ACC112 (cell line): ENCODE measurements at regions not wholly inside any gene's neighbourhood (a gene's known extent, or its start where the extent isn't known, plus 50 kb on each side); places are given as distances from the start of the nearest gene placed in this dataset.
A peak's percentile ranks its signal among the peaks of the same experiment; 100 is the strongest.
"Not testable (repeated sequence)": the region's sequence is repeated elsewhere in the genome, so short reads cannot be mapped to it uniquely, and the experiment has no call there.

Experiments
- H2AFZ ChIP-seq: fragments of 200-600 bp; sonication (generic); one replicate; pipeline ENCODE4 v1.6.0; 2017; ENCODE audit warnings: antibody characterized with exemption, low read length; ENCODE audit not compliant: unreplicated experiment
- H3K27ac ChIP-seq: fragments of 200-600 bp; sonication (generic); 2 replicates; pipeline ENCODE4 v1.5.1; 2014; ENCODE audit warnings: low read depth, mild to moderate bottlenecking, antibody characterized with exemption, low read length, moderate library complexity
- H3K27me3 ChIP-seq: fragments of 200-600 bp; sonication (generic); 2 replicates; pipeline ENCODE4 v1.6.1; 2014; ENCODE audit warnings: mild to moderate bottlenecking, antibody characterized with exemption, low read length, moderate library complexity, mixed read lengths; ENCODE audit not compliant: insufficient read depth
- H3K36me3 ChIP-seq: fragments of 200-600 bp; sonication (generic); 2 replicates; pipeline ENCODE4 v1.6.1; 2016; ENCODE audit warnings: mild to moderate bottlenecking, antibody characterized with exemption, low read length, moderate library complexity, mixed read lengths; ENCODE audit not compliant: insufficient read depth
- H3K4me1 ChIP-seq: fragments of 200-600 bp; sonication (generic); one replicate; pipeline ENCODE4 v1.6.1; 2016; ENCODE audit warnings: low read length, mixed read lengths; ENCODE audit not compliant: insufficient read depth, unreplicated experiment, control insufficient read depth
- H3K4me3 ChIP-seq: fragments of 200-600 bp; sonication (generic); 2 replicates; pipeline ENCODE4 v1.5.1; 2014; ENCODE audit warnings: mild to moderate bottlenecking, low read depth, low read length
- H3K79me2 ChIP-seq: fragments of 200-600 bp; sonication (generic); one replicate; pipeline ENCODE4 v1.6.0; 2016; ENCODE audit warnings: low read length; ENCODE audit not compliant: control insufficient read depth, unreplicated experiment, insufficient read depth

- not testable (repeated sequence) for H3K4me1 ChIP-seq, H3K4me3 ChIP-seq, H3K79me2 ChIP-seq, H3K27me3 ChIP-seq, H3K27ac ChIP-seq, H2AFZ ChIP-seq, H3K36me3 ChIP-seq
These were observed 78.7 kb downstream of the SOWAHC start for GRCh38 chr2:109692831-109693230.

- not testable (repeated sequence) for H3K27me3 ChIP-seq
These were observed 79.1 kb downstream of the SOWAHC start for GRCh38 chr2:109693292-109693691.

GRCh38 chr2:109694190-109694589 is 80.0 kb downstream of the SOWAHC start:
- Histone ChIP-seq H3K79me2 (no peaks in the 10 kb centered on the region), H2AFZ (no peak overlapping the region), H3K27me3 (no peaks in the 10 kb centered on the region), H3K27ac (no peak overlapping the region), H3K36me3 (no peaks in the 10 kb centered on the region), H3K4me3 (no peak overlapping the region), H3K4me1 (peaks cover 5% of the 10 kb centered on the region)

More at GRCh38 chr2:109693292-109693691, 79.1 kb downstream of the SOWAHC start:
- not testable (repeated sequence) for H2AFZ ChIP-seq, H3K4me1 ChIP-seq, H3K27ac ChIP-seq, H3K36me3 ChIP-seq, H3K4me3 ChIP-seq, H3K79me2 ChIP-seq

GRCh38 chr2:109695290-109695689 is 81.1 kb downstream of the SOWAHC start:
- Histone ChIP-seq H3K27me3 (peaks cover 6% of the 10 kb centered on the region; the same call in 1 of the 2 replicates), H3K27ac (no peak overlapping the region), H3K4me1 (peaks cover 5% of the 10 kb centered on the region), H3K4me3 (no peak overlapping the region), H2AFZ (no peak overlapping the region), H3K79me2 (no peaks in the 10 kb centered on the region), H3K36me3 (no peaks in the 10 kb centered on the region)

GRCh38 chr2:109699646-109700045 is 85.5 kb downstream of the SOWAHC start:
- Histone ChIP-seq H3K27me3 (peaks cover 13% of the 10 kb centered on the region; the same call in 1 of the 2 replicates), H3K4me1 (no peaks in the 10 kb centered on the region), H2AFZ (peak overlapping the region; percentile 50), H3K36me3 (no peaks in the 10 kb centered on the region), H3K27ac (no peak overlapping the region), H3K4me3 (no peak overlapping the region), H3K79me2 (no peaks in the 10 kb centered on the region)

- H3K27ac ChIP-seq, result no peak overlapping the region
- no peaks in the 10 kb centered on the region for H3K4me1 ChIP-seq
- no peaks in the 10 kb centered on the region for H3K79me2 ChIP-seq
These were observed 86.6 kb downstream of the SOWAHC start for GRCh38 chr2:109700680-109701274.

GRCh38 chr2:109701362-109701761 is 87.2 kb downstream of the SOWAHC start:
- Histone ChIP-seq H3K79me2 (no peaks in the 10 kb centered on the region), H3K27ac (no peak overlapping the region), H3K27me3 (peaks cover 13% of the 10 kb centered on the region; the same call in 1 of the 2 replicates), H3K36me3 (no peaks in the 10 kb centered on the region), H2AFZ (no peak overlapping the region), H3K4me1 (no peaks in the 10 kb centered on the region), H3K4me3 (no peak overlapping the region)

More at GRCh38 chr2:109700680-109701274, 86.6 kb downstream of the SOWAHC start:
- Histone ChIP-seq H3K36me3 (no peaks in the 10 kb centered on the region), H2AFZ (no peak overlapping the region), H3K27me3 (peaks cover 13% of the 10 kb centered on the region; the same call in 1 of the 2 replicates), H3K4me3 (no peak overlapping the region)

GRCh38 chr2:109702250-109702985 is 88.3 kb downstream of the SOWAHC start:
- Histone ChIP-seq H3K27ac (no peak overlapping the region), H3K36me3 (no peaks in the 10 kb centered on the region), H3K79me2 (no peaks in the 10 kb centered on the region), H3K27me3 (peaks cover 13% of the 10 kb centered on the region; the same call in 1 of the 2 replicates), H3K4me1 (no peaks in the 10 kb centered on the region), H3K4me3 (no peak overlapping the region), H2AFZ (no peak overlapping the region)

GRCh38 chr2:109703077-109703476 is 88.9 kb downstream of the SOWAHC start:
- H3K27ac ChIP-seq, result no peak overlapping the region
- H2AFZ ChIP-seq, result no peak overlapping the region
- peaks cover 13% of the 10 kb centered on the region; the same call in 1 of the 2 replicates for H3K27me3 ChIP-seq
- no peaks in the 10 kb centered on the region for H3K79me2 ChIP-seq
- H3K36me3 ChIP-seq, result no peaks in the 10 kb centered on the region
- H3K4me3 ChIP-seq, result no peak overlapping the region
- H3K4me1 ChIP-seq, result no peaks in the 10 kb centered on the region

GRCh38 chr2:109703798-109704197 is 89.6 kb downstream of the SOWAHC start:
- Histone ChIP-seq H3K4me3 (no peak overlapping the region), H3K36me3 (no peaks in the 10 kb centered on the region), H2AFZ (no peak overlapping the region), H3K27ac (no peak overlapping the region), H3K4me1 (no peaks in the 10 kb centered on the region), H3K27me3 (peaks cover 13% of the 10 kb centered on the region; the same call in 1 of the 2 replicates), H3K79me2 (no peaks in the 10 kb centered on the region)
